ENCODE measurements at regions not wholly inside any gene's neighbourhood (a gene's known extent, or its start where the extent isn't known, plus 50 kb on each side); places are given as distances from the start of the nearest gene placed in this dataset.

- no peak overlapping the region for H2AFZ ChIP-seq (ENCODE audit: control insufficient read depth, low read depth, low read length)
- FAIRE-seq (no peak), ATAC-seq (no peak), DNase-seq (ENCODE audit: low read depth, low spot score) (no peak)
- peaks cover 9% of the 10 kb centered on the region; the same call in 1 of the 2 replicates for H3K4me1 ChIP-seq (ENCODE audit: control insufficient read depth, insufficient read depth, low read length)
- intact Hi-C loops (cut with micrococcal nuclease; ENCODE audit: unreplicated experiment) (no loop called here), in situ Hi-C loops (cut with MboI) (no loop called here)
- ChIA-PET CTCF (interaction anchor here (1.0 to 1.5 kb wide), 2 partner anchors 12 to 14 kb away, joined by 3 read pairs; no protein-coding TSS in a partner anchor), POLR2A (no interaction called here), RAD21 (ENCODE audit: unreplicated experiment) (no interaction called here), SMC1A (ENCODE audit: uncharacterized antibody, unreplicated experiment) (interaction anchor here (0.6 to 1.6 kb wide), 4 partner anchors 16 to 90 kb away, joined by 3 to 4 read pairs (median 4); no protein-coding TSS in a partner anchor)
- no peaks in the 10 kb centered on the region for H3K79me2 ChIP-seq (ENCODE audit: control insufficient read depth, insufficient read depth, low read length)
- H3K4me2 ChIP-seq (ENCODE audit: control insufficient read depth, insufficient read depth) = no peak overlapping the region
- no peaks in the 10 kb centered on the region for H3K27me3 ChIP-seq (replicated peaks in 1 of 2; ENCODE audit: control insufficient read depth in 2 of 2, insufficient read depth in 2 of 2, low read length in 1 of 2)
- H3K36me3 ChIP-seq (ENCODE audit: control insufficient read depth in 2 of 2, insufficient read depth in 2 of 2, low read length in 1 of 2) = no peaks in the 10 kb centered on the region
- no peak overlapping the region for H3K9ac ChIP-seq (ENCODE audit: control insufficient read depth, insufficient read depth, low read length)
- no peak overlapping the region for H3K4me3 ChIP-seq
- no peak for TF ChIP-seq REST (IDR thresholded peaks at IDR 0.05; ENCODE audit: low read depth, low read length)
- H3K27ac ChIP-seq (ENCODE audit: control insufficient read depth, insufficient read depth) = no peak overlapping the region
- BruUV-seq (replicated peaks) = no TSS peak
- H3K9me3 ChIP-seq (replicated peaks; ENCODE audit: control insufficient read depth, insufficient read depth, low read length) = no peaks in the 10 kb centered on the region; the same call in 2 of the 3 replicates
- no peaks in the 10 kb centered on the region for H4K20me1 ChIP-seq (ENCODE audit: control insufficient read depth, insufficient read depth)
- 53% methylated on average over 7 of the region's 7 CpGs for WGBS (ENCODE audit: insufficient coverage, insufficient replicate concordance, low lambda C conversion rate, missing lambda C conversion rate)
Measured at GRCh38 chr11:19370100-19370861, 129.5 kb upstream of the E2F8 start.

All from GM12878 (cell line).